GM23338 (cell line): ENCODE measurements at regions not wholly inside any gene's neighbourhood (a gene's known extent, or its start where the extent isn't known, plus 50 kb on each side); places are given as distances from the start of the nearest gene placed in this dataset.

Source experiments
- ATAC-seq: fragments of 200-7000 bp; cut with Tn5 transposase; 3 replicates; pipeline ENCODE4 v1.9.1; 2020
- DNase-seq: peaks from one replicate; pipeline ENCODE4 v3.0.0-alpha.2; 2015; ENCODE audit warnings: low spot score
- H2AFZ ChIP-seq: fragments of 200-600 bp; sonication (generic); 2 replicates; pipeline ENCODE4 v1.8.0; 2016; ENCODE audit warnings: antibody characterized with exemption, mild to moderate bottlenecking, moderate library complexity
- H3F3A ChIP-seq: fragments of 200-600 bp; sonication (generic); replicated peaks from 2 replicates; pipeline ENCODE4 v1.8.0; 2017; ENCODE audit warnings: antibody characterized with exemption, mixed run types, low read depth
- H3K27ac ChIP-seq: fragments of 200-600 bp; sonication (generic); 2 replicates; pipeline ENCODE4 v1.6.1; 2016; ENCODE audit warnings: low read depth
- H3K27me3 ChIP-seq: fragments of 200-600 bp; sonication (generic); 2 replicates; pipeline ENCODE4 v1.8.0; 2016; ENCODE audit warnings: mild to moderate bottlenecking, mixed run types, moderate library complexity; ENCODE audit not compliant: insufficient read depth
- H3K36me3 ChIP-seq: fragments of 200-600 bp; sonication (generic); 2 replicates; pipeline ENCODE4 v1.8.0; 2016; ENCODE audit warnings: mild to moderate bottlenecking; ENCODE audit not compliant: insufficient read depth
- H3K4me1 ChIP-seq: fragments of 200-600 bp; sonication (generic); 2 replicates; pipeline ENCODE4 v1.8.0; 2016; ENCODE audit warnings: mild to moderate bottlenecking, moderate library complexity; ENCODE audit not compliant: insufficient read depth
- H3K4me2 ChIP-seq: fragments of 200-600 bp; sonication (generic); 2 replicates; pipeline ENCODE4 v1.7.1; 2017; ENCODE audit warnings: mixed run types
- H3K4me3 ChIP-seq: fragments of 200-600 bp; sonication (generic); 2 replicates; pipeline ENCODE4 v1.6.1; 2016; ENCODE audit warnings: mixed run types
- H3K79me2 ChIP-seq: fragments of 200-600 bp; sonication (generic); replicated peaks from 2 replicates; pipeline ENCODE4 v1.8.0; 2017; ENCODE audit warnings: mild to moderate bottlenecking; ENCODE audit not compliant: insufficient read depth
- H3K9me2 ChIP-seq: fragments of 200-600 bp; sonication (generic); 2 replicates; pipeline ENCODE4 v1.8.0; 2017; ENCODE audit not compliant: insufficient read depth
- H4K20me1 ChIP-seq: fragments of 200-600 bp; sonication (generic); replicated peaks from 2 replicates; pipeline ENCODE4 v1.8.0; 2017; ENCODE audit warnings: mild to moderate bottlenecking; ENCODE audit not compliant: insufficient read depth
- H3K27ac Mint-ChIP-seq: 2 replicates; pipeline ENCODE4 v1.8.0; 2020; ENCODE audit warnings: inconsistent platforms, mild to moderate bottlenecking, moderate library complexity, mixed read lengths
- H3K27me3 Mint-ChIP-seq: 3 replicates; pipeline ENCODE4 v1.8.0; 2022; ENCODE audit warnings: low read depth, mild to moderate bottlenecking, moderate library complexity, mixed read lengths, inconsistent platforms; ENCODE audit not compliant: insufficient read depth, poor library complexity
- H3K36me3 Mint-ChIP-seq: 3 replicates; pipeline ENCODE4 v1.8.0; 2021; ENCODE audit warnings: low read depth, mild to moderate bottlenecking, inconsistent platforms, moderate library complexity, mixed read lengths
- H3K4me1 Mint-ChIP-seq: 3 replicates; pipeline ENCODE4 v1.8.0; 2020; ENCODE audit warnings: mild to moderate bottlenecking, inconsistent platforms, mixed read lengths
- H3K4me3 Mint-ChIP-seq: 3 replicates; pipeline ENCODE4 v1.8.0; 2021; ENCODE audit warnings: moderate library complexity, mild to moderate bottlenecking, inconsistent platforms, mixed read lengths
- H3K9me3 Mint-ChIP-seq: 3 replicates; pipeline ENCODE4 v1.8.0; 2020; ENCODE audit warnings: moderate library complexity, mild to moderate bottlenecking, inconsistent platforms, mixed read lengths
- CREB1 ChIP-seq: fragments of 250-450 bp; sonication (Bioruptor Pico); IDR thresholded peaks from 2 replicates; pipeline ENCODE4 v1.5.0; 2020; ENCODE audit warnings: low read depth, mild to moderate bottlenecking, moderate library complexity
- EZH2phosphoT487 ChIP-seq: fragments of 200-600 bp; sonication (generic); IDR thresholded peaks from one replicate; pipeline ENCODE4 v1.8.1; 2018; ENCODE audit warnings: antibody characterized with exemption; ENCODE audit not compliant: unreplicated experiment
- NANOG ChIP-seq: IDR thresholded peaks from 2 replicates; pipeline ENCODE4 v1.6.1; 2016; ENCODE audit warnings: antibody characterized with exemption, borderline replicate concordance
- POLR2AphosphoS5 ChIP-seq: IDR thresholded peaks from 2 replicates; pipeline ENCODE4 v1.6.1; 2016; ENCODE audit warnings: antibody characterized with exemption, low read depth
- STAT1 ChIP-seq: IDR thresholded peaks from one replicate; pipeline ENCODE4 v1.6.1; 2016; ENCODE audit warnings: antibody characterized with exemption; ENCODE audit not compliant: unreplicated experiment
- ZNF331 ChIP-seq: fragments of 250-450 bp; sonication (Bioruptor Pico); IDR thresholded peaks from 2 replicates; pipeline ENCODE4 v1.5.0; 2020; ENCODE audit warnings: low read depth, mild to moderate bottlenecking, moderate library complexity
- TF ChIP-seq, protein P1 (sequence below), 2 experiments: fragments of 200-600 bp in 1 of 2; sonication (generic) in 1 of 2; conservative IDR thresholded peaks; 2 replicates each; pipeline versions ENCODE4 v1.5.1 to v1.6.1; 2016 to 2017; ENCODE audit warnings: antibody characterized with exemption in 2 of 2, low read depth in 2 of 2, mild to moderate bottlenecking in 2 of 2, moderate library complexity in 1 of 2
- TF ChIP-seq, protein P2 (sequence below): IDR thresholded peaks from 2 replicates; pipeline ENCODE4 v1.6.1; 2016; ENCODE audit warnings: antibody characterized with exemption
- TF ChIP-seq, protein P3 (sequence below): fragments of 250-450 bp; sonication (Bioruptor Pico); IDR thresholded peaks from 2 replicates; pipeline ENCODE4 v1.5.0; 2020; ENCODE audit warnings: mild to moderate bottlenecking, moderate library complexity
- TF ChIP-seq, protein P4 (sequence below): IDR thresholded peaks from one replicate; pipeline ENCODE4 v1.6.1; 2018; ENCODE audit warnings: antibody characterized with exemption; ENCODE audit not compliant: unreplicated experiment

DNA sequence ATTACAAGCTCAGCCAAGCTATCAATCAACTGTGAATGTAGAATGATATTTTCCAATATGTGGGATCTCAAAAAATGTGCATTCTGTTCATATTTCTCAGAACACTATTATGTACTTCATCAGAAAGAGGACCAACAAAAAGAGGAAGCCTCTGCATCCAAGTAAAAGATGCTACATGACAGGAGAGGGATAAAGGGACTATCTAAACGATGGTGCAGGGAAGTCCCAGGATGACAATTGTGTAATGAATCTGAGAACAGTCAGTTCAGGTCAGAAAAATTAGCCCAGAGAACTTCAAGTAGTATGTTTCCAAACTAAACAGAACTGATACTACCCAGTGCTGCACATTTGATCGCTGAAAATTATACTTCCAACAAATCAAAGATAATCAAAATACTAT, 127.0 kb downstream of the ZNF330 start:
- Histone ChIP-seq H3K4me1 (peaks cover 5% of the 10 kb centered on the region; the same call in 1 of the 2 replicates), H2AFZ (no peak overlapping the region), H3K36me3 (no peaks in the 10 kb centered on the region), H3F3A (no peaks in the 10 kb centered on the region), H4K20me1 (no peaks in the 10 kb centered on the region), H3K4me3 (no peak overlapping the region), H3K79me2 (no peaks in the 10 kb centered on the region), H3K27ac (no peak overlapping the region), H3K27me3 (no peaks in the 10 kb centered on the region), H3K4me2 (no peak overlapping the region), H3K9me2 (no peaks in the 10 kb centered on the region)
- no peaks in the 10 kb centered on the region for H3K9me3 Mint-ChIP-seq
- TF ChIP-seq, protein P1, sequence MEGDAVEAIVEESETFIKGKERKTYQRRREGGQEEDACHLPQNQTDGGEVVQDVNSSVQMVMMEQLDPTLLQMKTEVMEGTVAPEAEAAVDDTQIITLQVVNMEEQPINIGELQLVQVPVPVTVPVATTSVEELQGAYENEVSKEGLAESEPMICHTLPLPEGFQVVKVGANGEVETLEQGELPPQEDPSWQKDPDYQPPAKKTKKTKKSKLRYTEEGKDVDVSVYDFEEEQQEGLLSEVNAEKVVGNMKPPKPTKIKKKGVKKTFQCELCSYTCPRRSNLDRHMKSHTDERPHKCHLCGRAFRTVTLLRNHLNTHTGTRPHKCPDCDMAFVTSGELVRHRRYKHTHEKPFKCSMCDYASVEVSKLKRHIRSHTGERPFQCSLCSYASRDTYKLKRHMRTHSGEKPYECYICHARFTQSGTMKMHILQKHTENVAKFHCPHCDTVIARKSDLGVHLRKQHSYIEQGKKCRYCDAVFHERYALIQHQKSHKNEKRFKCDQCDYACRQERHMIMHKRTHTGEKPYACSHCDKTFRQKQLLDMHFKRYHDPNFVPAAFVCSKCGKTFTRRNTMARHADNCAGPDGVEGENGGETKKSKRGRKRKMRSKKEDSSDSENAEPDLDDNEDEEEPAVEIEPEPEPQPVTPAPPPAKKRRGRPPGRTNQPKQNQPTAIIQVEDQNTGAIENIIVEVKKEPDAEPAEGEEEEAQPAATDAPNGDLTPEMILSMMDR (conservative IDR thresholded peaks at IDR 0.05; ENCODE audit: low read depth in 2 of 2) = no peak
- TF ChIP-seq NANOG (no peak), CREB1 (CRISPR knock-in tag) (no peak), POLR2AphosphoS5 (no peak), EZH2phosphoT487 (no peak), STAT1 (no peak), ZNF331 (CRISPR knock-in tag) (no peak)
- TF ChIP-seq, protein P2, sequence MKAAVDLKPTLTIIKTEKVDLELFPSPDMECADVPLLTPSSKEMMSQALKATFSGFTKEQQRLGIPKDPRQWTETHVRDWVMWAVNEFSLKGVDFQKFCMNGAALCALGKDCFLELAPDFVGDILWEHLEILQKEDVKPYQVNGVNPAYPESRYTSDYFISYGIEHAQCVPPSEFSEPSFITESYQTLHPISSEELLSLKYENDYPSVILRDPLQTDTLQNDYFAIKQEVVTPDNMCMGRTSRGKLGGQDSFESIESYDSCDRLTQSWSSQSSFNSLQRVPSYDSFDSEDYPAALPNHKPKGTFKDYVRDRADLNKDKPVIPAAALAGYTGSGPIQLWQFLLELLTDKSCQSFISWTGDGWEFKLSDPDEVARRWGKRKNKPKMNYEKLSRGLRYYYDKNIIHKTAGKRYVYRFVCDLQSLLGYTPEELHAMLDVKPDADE = no peak
- TF ChIP-seq, protein P3, sequence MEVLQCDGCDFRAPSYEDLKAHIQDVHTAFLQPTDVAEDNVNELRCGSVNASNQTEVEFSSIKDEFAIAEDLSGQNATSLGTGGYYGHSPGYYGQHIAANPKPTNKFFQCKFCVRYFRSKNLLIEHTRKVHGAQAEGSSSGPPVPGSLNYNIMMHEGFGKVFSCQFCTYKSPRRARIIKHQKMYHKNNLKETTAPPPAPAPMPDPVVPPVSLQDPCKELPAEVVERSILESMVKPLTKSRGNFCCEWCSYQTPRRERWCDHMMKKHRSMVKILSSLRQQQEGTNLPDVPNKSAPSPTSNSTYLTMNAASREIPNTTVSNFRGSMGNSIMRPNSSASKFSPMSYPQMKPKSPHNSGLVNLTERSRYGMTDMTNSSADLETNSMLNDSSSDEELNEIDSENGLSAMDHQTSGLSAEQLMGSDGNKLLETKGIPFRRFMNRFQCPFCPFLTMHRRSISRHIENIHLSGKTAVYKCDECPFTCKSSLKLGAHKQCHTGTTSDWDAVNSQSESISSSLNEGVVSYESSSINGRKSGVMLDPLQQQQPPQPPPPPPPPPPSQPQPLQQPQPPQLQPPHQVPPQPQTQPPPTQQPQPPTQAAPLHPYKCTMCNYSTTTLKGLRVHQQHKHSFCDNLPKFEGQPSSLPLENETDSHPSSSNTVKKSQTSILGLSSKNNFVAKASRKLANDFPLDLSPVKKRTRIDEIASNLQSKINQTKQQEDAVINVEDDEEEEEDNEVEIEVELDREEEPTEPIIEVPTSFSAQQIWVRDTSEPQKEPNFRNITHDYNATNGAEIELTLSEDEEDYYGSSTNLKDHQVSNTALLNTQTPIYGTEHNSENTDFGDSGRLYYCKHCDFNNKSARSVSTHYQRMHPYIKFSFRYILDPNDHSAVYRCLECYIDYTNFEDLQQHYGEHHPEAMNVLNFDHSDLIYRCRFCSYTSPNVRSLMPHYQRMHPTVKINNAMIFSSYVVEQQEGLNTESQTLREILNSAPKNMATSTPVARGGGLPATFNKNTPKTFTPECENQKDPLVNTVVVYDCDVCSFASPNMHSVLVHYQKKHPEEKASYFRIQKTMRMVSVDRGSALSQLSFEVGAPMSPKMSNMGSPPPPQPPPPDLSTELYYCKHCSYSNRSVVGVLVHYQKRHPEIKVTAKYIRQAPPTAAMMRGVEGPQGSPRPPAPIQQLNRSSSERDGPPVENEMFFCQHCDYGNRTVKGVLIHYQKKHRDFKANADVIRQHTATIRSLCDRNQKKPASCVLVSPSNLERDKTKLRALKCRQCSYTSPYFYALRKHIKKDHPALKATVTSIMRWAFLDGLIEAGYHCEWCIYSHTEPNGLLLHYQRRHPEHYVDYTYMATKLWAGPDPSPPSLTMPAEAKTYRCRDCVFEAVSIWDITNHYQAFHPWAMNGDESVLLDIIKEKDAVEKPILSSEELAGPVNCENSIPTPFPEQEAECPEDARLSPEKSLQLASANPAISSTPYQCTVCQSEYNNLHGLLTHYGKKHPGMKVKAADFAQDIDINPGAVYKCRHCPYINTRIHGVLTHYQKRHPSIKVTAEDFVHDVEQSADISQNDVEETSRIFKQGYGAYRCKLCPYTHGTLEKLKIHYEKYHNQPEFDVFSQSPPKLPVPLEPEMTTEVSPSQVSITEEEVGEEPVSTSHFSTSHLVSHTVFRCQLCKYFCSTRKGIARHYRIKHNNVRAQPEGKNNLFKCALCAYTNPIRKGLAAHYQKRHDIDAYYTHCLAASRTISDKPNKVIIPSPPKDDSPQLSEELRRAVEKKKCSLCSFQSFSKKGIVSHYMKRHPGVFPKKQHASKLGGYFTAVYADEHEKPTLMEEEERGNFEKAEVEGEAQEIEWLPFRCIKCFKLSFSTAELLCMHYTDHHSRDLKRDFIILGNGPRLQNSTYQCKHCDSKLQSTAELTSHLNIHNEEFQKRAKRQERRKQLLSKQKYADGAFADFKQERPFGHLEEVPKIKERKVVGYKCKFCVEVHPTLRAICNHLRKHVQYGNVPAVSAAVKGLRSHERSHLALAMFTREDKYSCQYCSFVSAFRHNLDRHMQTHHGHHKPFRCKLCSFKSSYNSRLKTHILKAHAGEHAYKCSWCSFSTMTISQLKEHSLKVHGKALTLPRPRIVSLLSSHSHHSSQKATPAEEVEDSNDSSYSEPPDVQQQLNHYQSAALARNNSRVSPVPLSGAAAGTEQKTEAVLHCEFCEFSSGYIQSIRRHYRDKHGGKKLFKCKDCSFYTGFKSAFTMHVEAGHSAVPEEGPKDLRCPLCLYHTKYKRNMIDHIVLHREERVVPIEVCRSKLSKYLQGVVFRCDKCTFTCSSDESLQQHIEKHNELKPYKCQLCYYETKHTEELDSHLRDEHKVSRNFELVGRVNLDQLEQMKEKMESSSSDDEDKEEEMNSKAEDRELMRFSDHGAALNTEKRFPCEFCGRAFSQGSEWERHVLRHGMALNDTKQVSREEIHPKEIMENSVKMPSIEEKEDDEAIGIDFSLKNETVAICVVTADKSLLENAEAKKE (CRISPR knock-in tag) = no peak
- TF ChIP-seq, protein P4, sequence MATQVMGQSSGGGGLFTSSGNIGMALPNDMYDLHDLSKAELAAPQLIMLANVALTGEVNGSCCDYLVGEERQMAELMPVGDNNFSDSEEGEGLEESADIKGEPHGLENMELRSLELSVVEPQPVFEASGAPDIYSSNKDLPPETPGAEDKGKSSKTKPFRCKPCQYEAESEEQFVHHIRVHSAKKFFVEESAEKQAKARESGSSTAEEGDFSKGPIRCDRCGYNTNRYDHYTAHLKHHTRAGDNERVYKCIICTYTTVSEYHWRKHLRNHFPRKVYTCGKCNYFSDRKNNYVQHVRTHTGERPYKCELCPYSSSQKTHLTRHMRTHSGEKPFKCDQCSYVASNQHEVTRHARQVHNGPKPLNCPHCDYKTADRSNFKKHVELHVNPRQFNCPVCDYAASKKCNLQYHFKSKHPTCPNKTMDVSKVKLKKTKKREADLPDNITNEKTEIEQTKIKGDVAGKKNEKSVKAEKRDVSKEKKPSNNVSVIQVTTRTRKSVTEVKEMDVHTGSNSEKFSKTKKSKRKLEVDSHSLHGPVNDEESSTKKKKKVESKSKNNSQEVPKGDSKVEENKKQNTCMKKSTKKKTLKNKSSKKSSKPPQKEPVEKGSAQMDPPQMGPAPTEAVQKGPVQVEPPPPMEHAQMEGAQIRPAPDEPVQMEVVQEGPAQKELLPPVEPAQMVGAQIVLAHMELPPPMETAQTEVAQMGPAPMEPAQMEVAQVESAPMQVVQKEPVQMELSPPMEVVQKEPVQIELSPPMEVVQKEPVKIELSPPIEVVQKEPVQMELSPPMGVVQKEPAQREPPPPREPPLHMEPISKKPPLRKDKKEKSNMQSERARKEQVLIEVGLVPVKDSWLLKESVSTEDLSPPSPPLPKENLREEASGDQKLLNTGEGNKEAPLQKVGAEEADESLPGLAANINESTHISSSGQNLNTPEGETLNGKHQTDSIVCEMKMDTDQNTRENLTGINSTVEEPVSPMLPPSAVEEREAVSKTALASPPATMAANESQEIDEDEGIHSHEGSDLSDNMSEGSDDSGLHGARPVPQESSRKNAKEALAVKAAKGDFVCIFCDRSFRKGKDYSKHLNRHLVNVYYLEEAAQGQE = no peak
- DNase-seq (no peak), ATAC-seq (no peak)
- H3K4me1 Mint-ChIP-seq = peaks cover 9% of the 10 kb centered on the region
- no peak overlapping the region for H3K27ac Mint-ChIP-seq
- H3K27me3 Mint-ChIP-seq = no peaks in the 10 kb centered on the region
- no peaks in the 10 kb centered on the region for H3K36me3 Mint-ChIP-seq
- no peak overlapping the region for H3K4me3 Mint-ChIP-seq
